H9 (cell line): ENCODE measurements at regions not wholly inside any gene's neighbourhood (a gene's known extent, or its start where the extent isn't known, plus 50 kb on each side); places are given as distances from the start of the nearest gene placed in this dataset.

Experiments
- DNase-seq: peaks from one replicate; pipeline ENCODE4 v3.0.0-alpha.2; 2017
- H2AFZ ChIP-seq: one replicate; pipeline ENCODE4 v1.6.1; 2013; ENCODE audit warnings: mild to moderate bottlenecking, low read length, control low read depth, moderate library complexity
- H2AK5ac ChIP-seq: 2 replicates; pipeline ENCODE4 v1.6.1; 2013; ENCODE audit warnings: low read length, control low read depth, mixed read lengths; ENCODE audit not compliant: insufficient read length
- H2BK120ac ChIP-seq: one replicate; pipeline ENCODE4 v1.6.1; 2013; ENCODE audit warnings: low read depth, mild to moderate bottlenecking, low read length, control low read depth, inconsistent platforms; ENCODE audit not compliant: poor library complexity, severe bottlenecking
- H2BK12ac ChIP-seq: 2 replicates; pipeline ENCODE4 v1.6.1; 2013; ENCODE audit warnings: low read length, control low read depth, mixed read lengths, low read depth; ENCODE audit not compliant: insufficient read length
- H2BK15ac ChIP-seq: 2 replicates; pipeline ENCODE4 v1.6.1; 2013; ENCODE audit warnings: low read depth, low read length, control low read depth
- H2BK20ac ChIP-seq: one replicate; pipeline ENCODE4 v1.6.1; 2013; ENCODE audit warnings: low read depth, mild to moderate bottlenecking, low read length, control low read depth, inconsistent platforms; ENCODE audit not compliant: poor library complexity, severe bottlenecking
- H2BK5ac ChIP-seq: 2 replicates; pipeline ENCODE4 v1.6.1; 2013; ENCODE audit warnings: low read length, control low read depth, mixed read lengths; ENCODE audit not compliant: insufficient read length
- H3K14ac ChIP-seq: 2 replicates; pipeline ENCODE4 v1.6.1; 2013; ENCODE audit warnings: low read length, control low read depth; ENCODE audit not compliant: insufficient read depth
- H3K18ac ChIP-seq: 2 replicates; pipeline ENCODE4 v1.6.1; 2013; ENCODE audit warnings: low read depth, mild to moderate bottlenecking, mixed read lengths, low read length, control low read depth; ENCODE audit not compliant: insufficient read length
- H3K23ac ChIP-seq: 2 replicates; pipeline ENCODE4 v1.6.1; 2013; ENCODE audit warnings: low read length, control low read depth, mixed read lengths, low read depth; ENCODE audit not compliant: insufficient read length
- H3K23me2 ChIP-seq: 2 replicates; pipeline ENCODE4 v1.6.1; 2013; ENCODE audit warnings: low read depth, mild to moderate bottlenecking, mixed read lengths, low read length, control low read depth; ENCODE audit not compliant: insufficient read length, poor library complexity, severe bottlenecking
- H3K27ac ChIP-seq: 2 replicates; pipeline ENCODE4 v1.5.1; 2013; ENCODE audit warnings: low read length, control low read depth, mixed read lengths, low read depth; ENCODE audit not compliant: insufficient read length
- H3K27me3 ChIP-seq: 2 replicates; pipeline ENCODE4 v1.6.1; 2013; ENCODE audit warnings: low read length, control low read depth, inconsistent platforms; ENCODE audit not compliant: insufficient read depth
- H3K4ac ChIP-seq: 2 replicates; pipeline ENCODE4 v1.6.1; 2013; ENCODE audit warnings: low read depth, mild to moderate bottlenecking, control low read depth, inconsistent platforms, low read length, moderate library complexity
- H3K4me1 ChIP-seq: 2 replicates; pipeline ENCODE4 v1.6.1; 2013; ENCODE audit warnings: low read length, control low read depth, inconsistent platforms; ENCODE audit not compliant: insufficient read depth
- H3K4me2 ChIP-seq: 2 replicates; pipeline ENCODE4 v1.6.1; 2013; ENCODE audit warnings: low read length, control low read depth, mixed read lengths; ENCODE audit not compliant: insufficient read length, insufficient read depth
- H3K56ac ChIP-seq: 2 replicates; pipeline ENCODE4 v1.6.1; 2013; ENCODE audit warnings: low read depth, mild to moderate bottlenecking, mixed read lengths, low read length, control low read depth; ENCODE audit not compliant: insufficient read length
- H3K79me1 ChIP-seq: 2 replicates; pipeline ENCODE4 v1.6.1; 2013; ENCODE audit warnings: low read depth, mild to moderate bottlenecking, moderate library complexity, low read length, control low read depth, inconsistent platforms; ENCODE audit not compliant: insufficient read depth, poor library complexity, severe bottlenecking
- H3K79me2 ChIP-seq: 2 replicates; pipeline ENCODE4 v1.6.1; 2013; ENCODE audit warnings: low read length, control low read depth, inconsistent platforms; ENCODE audit not compliant: insufficient read depth
- H3K9ac ChIP-seq: 2 replicates; pipeline ENCODE4 v1.6.1; 2013; ENCODE audit warnings: low read length, control low read depth, mixed read lengths; ENCODE audit not compliant: insufficient read length; ENCODE audit errors: extremely low read depth
- H3K9me3 ChIP-seq: one replicate; pipeline ENCODE4 v1.6.1; 2013; ENCODE audit warnings: low read depth, low read length, inconsistent platforms; ENCODE audit not compliant: control insufficient read depth
- H3T11ph ChIP-seq: one replicate; pipeline ENCODE4 v1.6.1; 2013; ENCODE audit warnings: mild to moderate bottlenecking, low read length, control low read depth, inconsistent platforms
- H4K20me1 ChIP-seq: one replicate; pipeline ENCODE4 v1.6.1; 2013; ENCODE audit not compliant: control insufficient read depth, insufficient read length, insufficient read depth
- H4K5ac ChIP-seq: 2 replicates; pipeline ENCODE4 v1.6.1; 2013; ENCODE audit warnings: low read depth, mild to moderate bottlenecking, mixed read lengths, low read length, control low read depth; ENCODE audit not compliant: insufficient read length
- H4K8ac ChIP-seq: replicated peaks from 2 replicates; pipeline ENCODE4 v1.6.1; 2013; ENCODE audit warnings: low read length, control low read depth, mixed read lengths, low read depth; ENCODE audit not compliant: insufficient read length
- H4K91ac ChIP-seq: 2 replicates; pipeline ENCODE4 v1.6.1; 2013; ENCODE audit warnings: low read depth, mild to moderate bottlenecking, moderate library complexity, mixed read lengths, low read length, control low read depth; ENCODE audit not compliant: insufficient read length
- H3K27ac Mint-ChIP-seq, 3 experiments: 2 replicates in 2 of 3; 3 replicates in 1 of 3; pipeline ENCODE4 v1.8.0; 2020 to 2021; ENCODE audit warnings: mixed read lengths in 3 of 3, mild to moderate bottlenecking in 1 of 3, moderate library complexity in 1 of 3
- H3K27me3 Mint-ChIP-seq: 2 replicates; pipeline ENCODE4 v1.8.0; 2021; ENCODE audit warnings: low read depth, mild to moderate bottlenecking, moderate library complexity, mixed read lengths
- H3K36me3 Mint-ChIP-seq, 3 experiments: 2 replicates in 2 of 3; 3 replicates in 1 of 3; pipeline ENCODE4 v1.8.0; 2020 to 2021; ENCODE audit warnings: low read depth in 3 of 3, mixed read lengths in 3 of 3; ENCODE audit not compliant: insufficient read depth in 1 of 3
- H3K4me1 Mint-ChIP-seq, 2 experiments: 2 replicates each; pipeline ENCODE4 v1.8.0; 2020; ENCODE audit warnings: mixed read lengths in 2 of 2
- H3K4me3 Mint-ChIP-seq, 2 experiments: 2 replicates in 1 of 2; 3 replicates in 1 of 2; pipeline ENCODE4 v1.8.0; 2020 to 2021; ENCODE audit warnings: mild to moderate bottlenecking in 2 of 2, mixed read lengths in 2 of 2, moderate library complexity in 1 of 2
- H3K9me3 Mint-ChIP-seq, 2 experiments: 2 replicates in 1 of 2; 3 replicates in 1 of 2; pipeline ENCODE4 v1.8.0; 2020; ENCODE audit warnings: mild to moderate bottlenecking in 2 of 2, mixed read lengths in 2 of 2, moderate library complexity in 1 of 2
- CTCF ChIP-seq: fragments of 200-600 bp; sonication (generic); conservative IDR thresholded peaks from 3 replicates; pipeline ENCODE4 v1.8.0; 2021; ENCODE audit warnings: antibody characterized with exemption, mild to moderate bottlenecking
- WGBS: extraction: QIAGEN DNeasy Blood & Tissue Kit; methylation state at CpG from one replicate; pipeline ENCODE4 v1.1.7; 2013; ENCODE audit warnings: missing lambda C conversion rate, low lambda C conversion rate, mixed read lengths; ENCODE audit not compliant: insufficient read length; ENCODE audit errors: extremely low coverage; 5-methylcytosine and 5-hydroxymethylcytosine counted together

- Histone ChIP-seq H2BK15ac (no peak overlapping the region), H3K23ac (no peak overlapping the region), H3K18ac (no peak overlapping the region), H3K23me2 (no peaks in the 10 kb centered on the region), H4K8ac (no peak overlapping the region), H2BK120ac (no peak overlapping the region), H4K91ac (no peak overlapping the region), H3K27me3 (no peaks in the 10 kb centered on the region), H3K9me3 (no peaks in the 10 kb centered on the region), H2BK5ac (no peak overlapping the region), H2AFZ (no peak overlapping the region), H3T11ph (no peak overlapping the region), H3K79me1 (no peaks in the 10 kb centered on the region), H3K14ac (no peak overlapping the region), H3K4me1 (peaks cover 8% of the 10 kb centered on the region; the same call in 1 of the 2 replicates), H4K5ac (no peak overlapping the region), H3K79me2 (no peaks in the 10 kb centered on the region), H2AK5ac (no peak overlapping the region), H3K9ac (no peak overlapping the region), H4K20me1 (no peaks in the 10 kb centered on the region), H2BK20ac (no peak overlapping the region), H2BK12ac (no peak overlapping the region), H3K4ac (no peak overlapping the region), H3K56ac (no peak overlapping the region), H3K27ac (no peak overlapping the region), H3K4me2 (no peak overlapping the region)
- Mint-ChIP-seq H3K36me3 (peaks cover 0 to 4% (median 3%) of the 10 kb centered on the region in 3 experiments; a peak in 1 of 7 replicates), H3K9me3 (peaks cover 0 to 3% of the 10 kb centered on the region in 2 experiments; a peak in 1 of 5 replicates), H3K27ac (peak overlapping the region in 1 of 3 experiments; percentile 10; a peak in 1 of 7 replicates), H3K27me3 (no peaks in the 10 kb centered on the region; the same call in none of the 2 replicates), H3K4me1 (peaks cover 39 to 47% of the 10 kb centered on the region in 2 experiments), H3K4me3 (no peak overlapping the region)
- TF ChIP-seq CTCF: no peak
- no peak for DNase-seq
- no CpG with 5 or more reads among the region's 3 CpGs for WGBS
Observed at GRCh38 chr6:147054871-147055270, 149.3 kb upstream of the STXBP5 start.
